Gastrocnemius medialis (tissue), 4 donors: ENCODE measurements at regions not wholly inside any gene's neighbourhood (a gene's known extent, or its start where the extent isn't known, plus 50 kb on each side); places are given as distances from the start of the nearest gene placed in this dataset.

Experiments
- CTCF ChIP-seq, 5 experiments: fragments of 450-650 bp in 3 of 5; fragments of 200-600 bp in 2 of 5; sonication (generic) in 2 of 5; IDR thresholded peaks in 4 of 5; conservative IDR thresholded peaks in 1 of 5; 1 replicate in 4 of 5; 2 replicates in 1 of 5; pipeline ENCODE4 v1.5.1; 2016 to 2019; ENCODE audit warnings: antibody characterized with exemption in 5 of 5, mild to moderate bottlenecking in 3 of 5, moderate library complexity in 3 of 5
- POLR2A ChIP-seq, 2 donors: fragments of 450-650 bp; IDR thresholded peaks; one replicate each; pipeline ENCODE4 v1.6.1; 2017; ENCODE audit warnings: antibody characterized with exemption in 2 of 2, mild to moderate bottlenecking in 2 of 2, moderate library complexity in 2 of 2

GRCh38 chr3:186477876-186478275 is 66.3 kb downstream of the CRYGS start:
- no peak for TF ChIP-seq CTCF (IDR thresholded peaks at IDR 0.05 in 4 of 5, conservative IDR thresholded peaks at IDR 0.05 in 1 of 5)
- no peak for TF ChIP-seq POLR2A (IDR thresholded peaks at IDR 0.05)
